Kidney tubule cell (primary cell): ENCODE measurements at regions not wholly inside any gene's neighbourhood (a gene's known extent, or its start where the extent isn't known, plus 50 kb on each side); places are given as distances from the start of the nearest gene placed in this dataset.

Experiments used
- DNase-seq: peaks from one replicate; pipeline ENCODE4 v3.0.0-alpha.2; 2018; ENCODE audit warnings: low spot score

- no peak for DNase-seq
Observed at GRCh38 chr2:239673641-239674040, 272.8 kb upstream of the HDAC4 start.

GRCh38 chr2:239671916-239672849 lies 271.4 kb upstream of the HDAC4 start:
- no peak for DNase-seq

- no peak for DNase-seq
Observed at GRCh38 chr2:239671471-239671870, 270.7 kb upstream of the HDAC4 start.

GRCh38 chr2:239670463-239671120 lies 269.8 kb upstream of the HDAC4 start:
- no peak for DNase-seq

- DNase-seq: no peak
Observed at GRCh38 chr2:239669899-239670460, 269.2 kb upstream of the HDAC4 start.

GRCh38 chr2:239669181-239669898 lies 268.5 kb upstream of the HDAC4 start:
- DNase-seq: no peak

GRCh38 chr2:239668651-239669050 lies 267.8 kb upstream of the HDAC4 start:
- no peak for DNase-seq

- DNase-seq: no peak
Observed at GRCh38 chr2:239668042-239668441, 267.2 kb upstream of the HDAC4 start.

GRCh38 chr2:239667431-239667985 lies 266.7 kb upstream of the HDAC4 start:
- no peak for DNase-seq

- no peak for DNase-seq
Observed at GRCh38 chr2:239666855-239667376, 266.1 kb upstream of the HDAC4 start.

- DNase-seq: no peak
Observed at GRCh38 chr2:239666053-239666854, 265.4 kb upstream of the HDAC4 start.

- DNase-seq: no peak
Observed at GRCh38 chr2:239664216-239664810, 263.5 kb upstream of the HDAC4 start.

GRCh38 chr2:239663364-239663924 lies 262.6 kb upstream of the HDAC4 start:
- no peak for DNase-seq

- DNase-seq: no peak
Observed at GRCh38 chr2:239662413-239663120, 261.7 kb upstream of the HDAC4 start.

- no peak for DNase-seq
Observed at GRCh38 chr2:239661334-239662312, 260.8 kb upstream of the HDAC4 start.

GRCh38 chr2:239660390-239661230 lies 259.8 kb upstream of the HDAC4 start:
- DNase-seq: peak; percentile 2

GRCh38 chr2:239657992-239658391 lies 257.2 kb upstream of the HDAC4 start:
- no peak for DNase-seq
